ENCODE measurements at regions not wholly inside any gene's neighbourhood (a gene's known extent, or its start where the extent isn't known, plus 50 kb on each side); places are given as distances from the start of the nearest gene placed in this dataset.

DNA sequence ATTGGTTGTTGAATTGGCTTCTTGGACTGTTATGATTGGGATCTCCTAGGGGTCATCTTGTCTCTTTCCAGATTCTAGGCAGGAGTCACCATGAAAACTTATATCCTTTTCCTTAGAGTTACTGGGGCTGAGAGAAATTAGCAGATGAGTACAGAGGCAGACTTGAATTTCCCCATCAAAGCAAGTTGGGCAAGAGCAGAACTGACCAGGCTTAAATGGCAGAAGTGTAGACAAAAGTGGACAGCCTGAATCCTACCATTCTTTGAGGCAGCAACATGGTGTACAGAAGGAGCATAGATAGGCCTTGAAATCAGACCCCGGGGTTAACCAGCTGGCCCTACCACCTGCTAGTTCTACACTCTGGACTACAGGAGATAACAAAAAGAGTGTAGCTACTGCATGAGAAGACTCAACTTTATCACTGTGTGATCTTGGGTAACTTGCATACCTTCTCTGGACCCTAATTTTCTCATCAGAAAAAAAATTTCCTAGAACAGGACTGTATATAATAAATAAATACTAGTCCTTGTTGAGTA, 427.4 kb upstream of the CADM1 start:
- no peak for DNase-seq

DNA sequence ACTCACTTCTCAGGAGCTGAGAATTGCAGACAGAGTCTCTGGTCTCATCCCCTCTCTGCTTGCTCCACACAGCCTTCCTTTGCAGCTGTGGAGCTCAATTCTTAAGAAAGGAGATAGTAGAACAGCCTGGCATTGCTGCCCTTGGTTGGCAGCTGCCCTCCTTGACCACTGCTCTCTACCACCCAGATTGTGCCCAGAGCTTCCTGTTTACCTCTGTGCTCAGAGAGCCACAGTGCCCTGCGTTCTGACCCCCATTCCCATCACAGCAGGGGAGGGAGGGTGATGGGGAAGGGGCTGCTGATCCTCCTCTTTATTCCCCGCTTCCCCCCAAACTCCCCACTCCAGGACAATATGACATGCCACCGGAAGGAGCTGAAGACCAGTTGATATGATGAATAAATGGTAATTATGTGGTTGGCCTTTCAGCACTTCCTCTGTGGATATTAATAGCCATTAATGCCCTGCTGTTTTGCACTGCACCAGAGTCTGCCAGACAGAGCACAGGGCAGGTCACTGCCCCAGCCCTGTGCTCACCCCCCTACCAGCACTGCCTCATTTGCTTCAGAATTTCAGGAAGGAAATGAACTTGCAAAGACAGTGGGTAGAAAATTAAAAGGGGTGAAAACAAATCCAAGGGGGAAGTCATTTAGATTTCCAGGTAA, 426.8 kb upstream of the CADM1 start:
- DNase-seq = no peak

DNA sequence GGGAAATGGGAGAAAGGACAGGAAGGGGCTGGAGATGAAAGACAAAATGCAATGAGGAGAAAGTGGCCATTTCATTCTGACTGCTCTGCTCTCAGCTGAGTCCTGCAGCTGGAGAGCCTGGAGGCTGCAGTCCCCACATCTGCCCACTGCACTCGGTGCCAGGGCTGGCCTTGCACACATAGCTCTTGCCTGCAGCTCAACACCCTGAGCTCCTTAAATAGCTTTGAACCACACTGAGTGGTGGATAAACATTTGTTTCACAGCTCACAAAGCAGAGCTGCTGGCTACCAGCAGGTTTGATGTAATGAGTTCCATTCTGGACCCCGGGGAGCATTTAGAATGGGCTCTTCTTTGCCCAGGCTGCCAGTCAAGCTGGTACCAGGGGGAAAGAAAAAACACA, 426.1 kb upstream of the CADM1 start:
- DNase-seq = no peak

DNA sequence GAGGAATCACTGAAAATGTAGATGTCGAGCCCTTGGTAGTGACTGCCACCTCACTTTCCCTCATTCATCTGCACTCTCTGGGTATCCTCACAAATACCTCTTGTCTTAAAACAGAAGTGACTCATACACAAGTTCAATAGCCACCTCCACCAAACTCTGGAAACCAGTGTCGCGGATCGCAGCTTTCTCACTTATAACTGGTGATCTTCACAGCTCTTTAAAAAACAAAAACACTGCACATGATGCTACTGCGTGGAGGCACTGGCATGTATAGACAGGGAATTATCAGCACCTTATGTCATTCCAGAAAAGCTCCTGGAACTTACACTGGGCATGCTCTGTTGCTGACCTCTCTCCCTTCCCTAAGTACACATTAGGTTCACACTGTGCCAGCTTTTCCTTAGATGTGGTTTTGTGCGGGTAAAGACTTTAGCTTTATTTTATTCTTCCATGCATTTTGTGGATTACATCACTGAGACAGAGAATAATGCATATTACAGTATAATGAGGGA, 425.5 kb upstream of the CADM1 start:
- no peak for DNase-seq

DNA sequence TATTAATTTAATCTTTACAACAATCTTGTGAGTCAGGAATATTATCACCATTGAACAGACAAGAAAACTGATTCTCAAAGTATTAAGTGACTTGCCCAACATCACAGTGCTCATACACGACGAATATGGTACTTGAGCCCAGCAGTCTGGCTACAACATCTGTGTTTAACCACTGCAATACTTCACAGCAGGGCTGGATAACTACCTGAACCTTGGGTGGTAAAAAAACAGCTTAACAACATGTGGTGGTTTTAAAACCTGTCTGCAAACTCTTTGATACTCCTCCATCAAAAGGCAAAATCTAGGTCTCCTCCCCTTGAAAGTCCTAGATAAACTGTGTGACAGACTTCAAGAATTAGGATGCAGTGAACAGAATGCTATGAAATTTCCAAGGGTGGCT, 424.6 kb upstream of the CADM1 start:
- DNase-seq = no peak

DNA sequence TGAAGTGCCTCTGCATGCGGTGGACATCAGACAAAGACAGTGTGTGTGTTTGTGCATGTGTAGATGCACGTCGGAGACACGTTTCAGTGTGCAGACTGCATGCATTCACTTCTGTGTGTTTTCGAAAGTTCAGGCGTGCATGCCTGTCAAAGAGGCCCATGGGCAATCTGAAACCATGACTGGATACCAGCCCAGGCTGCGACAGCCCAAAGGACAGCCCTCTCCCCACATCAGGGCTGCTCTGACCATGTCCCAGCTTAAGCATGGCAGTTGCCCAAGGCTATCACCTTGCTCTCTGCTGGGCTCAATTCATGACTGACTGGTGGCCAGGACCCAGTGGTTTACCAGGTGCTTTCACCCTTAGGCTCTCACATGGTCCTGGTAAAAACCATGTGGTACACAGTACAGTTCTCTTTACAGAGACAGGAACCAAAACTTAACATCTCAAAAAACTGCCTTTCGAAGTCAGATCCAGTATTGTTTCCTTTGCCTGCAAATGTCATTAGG, 423.7 kb upstream of the CADM1 start:
- DNase-seq = no peak

DNA sequence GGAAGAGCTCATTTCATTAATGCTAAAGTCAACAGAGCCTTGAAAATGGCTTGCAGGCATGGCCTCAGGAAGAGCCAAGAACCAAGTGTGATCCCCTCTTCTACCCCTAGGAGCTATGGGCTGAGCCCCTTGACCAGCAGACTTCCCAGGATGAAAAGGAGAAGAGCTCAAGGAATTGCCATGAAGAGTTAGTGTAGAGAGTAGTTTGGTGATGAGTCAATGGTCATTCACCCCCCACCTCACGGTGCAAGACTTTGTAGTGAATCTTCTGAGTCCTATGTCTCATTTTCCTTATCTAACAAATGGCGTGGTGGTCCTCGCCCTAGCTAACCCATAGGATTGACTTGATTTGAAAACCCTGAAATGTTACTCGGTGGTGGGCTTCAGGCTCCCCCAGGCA, 422.4 kb upstream of the CADM1 start:
- DNase-seq = no peak

DNA sequence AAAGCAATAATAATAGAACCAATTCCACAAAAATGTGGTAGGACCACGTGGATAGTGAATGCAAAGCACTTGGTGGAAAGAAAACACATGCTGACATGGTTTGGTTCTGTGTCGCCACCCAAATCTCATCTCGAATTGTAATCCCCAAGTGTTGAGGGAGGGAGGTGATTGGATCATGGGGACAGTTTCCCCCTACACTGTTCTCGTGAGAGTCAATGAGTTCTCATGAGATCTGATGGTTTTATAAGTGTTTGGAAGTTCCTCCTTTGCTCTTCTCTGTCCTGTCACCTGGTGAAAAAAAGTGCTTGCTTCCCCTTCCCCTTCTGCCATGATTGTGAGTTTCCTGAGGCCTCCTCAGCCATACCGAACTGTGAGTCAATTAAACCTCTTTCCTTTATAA, 421.9 kb upstream of the CADM1 start:
- no peak for DNase-seq

DNA sequence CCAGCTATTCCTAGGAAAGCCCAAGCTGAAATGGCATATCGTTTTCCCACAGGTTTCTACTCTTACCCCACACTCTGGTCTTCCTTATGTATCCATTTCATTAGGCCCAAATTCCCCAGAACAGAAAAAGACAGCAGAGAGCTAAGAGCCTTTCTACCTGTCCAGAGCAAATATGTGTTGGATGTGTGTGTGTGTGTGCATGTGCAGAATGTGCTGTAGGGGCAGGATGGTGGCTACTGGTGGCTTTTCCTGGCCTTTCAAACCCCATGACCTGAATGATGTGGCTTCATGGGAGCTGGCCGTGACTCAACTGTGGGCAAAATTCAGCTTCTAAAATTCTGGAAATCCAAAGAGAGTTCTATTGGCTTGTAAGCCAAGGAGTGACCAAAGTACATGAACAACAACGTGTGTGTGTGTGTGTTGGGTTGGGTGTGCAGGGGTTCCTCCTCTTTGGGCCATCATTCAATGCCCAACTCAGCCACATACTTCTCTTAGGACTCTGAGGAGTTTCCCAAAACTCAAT, 421.4 kb upstream of the CADM1 start:
- DNase-seq = no peak

DNA sequence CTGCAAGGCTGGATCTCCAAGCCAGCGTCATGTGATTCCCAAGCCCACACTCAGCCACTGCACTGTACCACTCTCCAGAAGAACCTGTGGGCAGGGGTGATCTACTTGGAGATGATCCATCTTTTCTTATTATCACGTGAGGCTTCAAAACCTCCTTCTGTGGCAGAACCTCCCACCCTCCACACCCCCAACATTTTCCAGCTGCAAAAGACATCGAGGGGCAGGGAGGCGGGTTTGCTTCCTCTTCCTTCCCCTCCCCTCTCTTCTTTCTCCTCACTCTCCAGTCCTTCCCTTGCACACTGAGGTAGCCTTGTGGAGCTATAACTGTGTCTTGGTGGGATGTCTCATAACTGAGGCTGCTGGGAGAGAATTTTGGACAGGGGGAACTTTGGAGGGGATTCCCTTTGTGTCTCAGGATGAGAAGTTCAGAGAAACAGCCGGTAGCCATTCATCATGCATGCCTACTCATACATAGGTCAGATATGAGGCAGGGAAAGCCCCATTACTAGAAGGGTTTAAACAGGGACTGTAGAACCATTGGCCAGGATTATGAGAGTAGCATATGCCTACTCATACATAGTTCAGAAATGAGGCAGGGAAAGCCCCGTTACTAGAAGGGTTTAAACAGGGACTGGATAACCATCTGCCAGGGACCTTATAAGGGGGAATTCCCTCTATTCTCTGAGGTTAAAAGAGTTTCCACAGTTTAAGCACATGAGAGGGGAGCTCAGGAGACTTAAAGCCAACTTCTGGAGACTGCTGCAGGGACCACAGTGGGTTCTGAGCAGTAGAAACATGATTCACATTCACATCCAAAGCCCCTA, 420.7 kb upstream of the CADM1 start:
- no peak for DNase-seq

DNA sequence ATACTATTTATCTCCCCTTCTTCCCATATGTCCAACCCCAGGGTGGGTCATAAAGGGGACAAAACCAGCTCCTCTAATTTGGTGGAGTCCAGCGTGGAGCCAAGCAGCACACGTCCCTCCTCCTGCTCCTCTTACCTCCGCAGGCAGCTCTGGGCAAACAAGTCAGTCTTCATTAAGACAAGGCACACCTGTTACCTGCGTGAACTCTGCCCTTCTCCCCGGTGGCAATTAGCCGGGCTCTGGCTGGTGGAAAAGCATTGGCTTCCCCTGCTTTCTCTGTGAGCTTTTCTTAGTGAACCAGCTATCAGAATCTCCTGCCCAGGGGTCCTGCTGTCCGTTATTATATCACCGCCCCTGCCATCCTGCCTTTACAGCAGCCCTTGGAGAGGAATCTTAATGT, 418.7 kb upstream of the CADM1 start:
- DNase-seq = no peak

DNA sequence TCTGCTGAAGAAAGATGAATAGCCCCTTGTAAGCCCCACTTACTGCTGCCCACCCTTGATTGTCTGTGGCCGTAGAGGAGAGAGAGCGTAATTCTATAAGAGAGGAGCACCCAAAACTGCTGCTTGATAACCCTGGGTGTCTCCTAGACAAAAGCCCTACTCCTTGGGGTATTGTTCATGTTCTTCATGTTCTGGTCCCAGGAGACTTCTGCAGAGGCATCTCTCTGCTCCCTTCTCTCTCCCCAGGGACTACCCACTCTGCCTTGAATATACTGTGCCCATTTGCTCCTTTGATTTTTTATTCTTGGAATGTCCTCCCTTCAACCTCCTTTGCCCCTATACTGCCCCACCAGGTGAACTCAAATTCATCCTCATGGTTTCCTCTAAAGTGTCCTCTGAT, 417.8 kb upstream of the CADM1 start:
- no peak for DNase-seq

DNA sequence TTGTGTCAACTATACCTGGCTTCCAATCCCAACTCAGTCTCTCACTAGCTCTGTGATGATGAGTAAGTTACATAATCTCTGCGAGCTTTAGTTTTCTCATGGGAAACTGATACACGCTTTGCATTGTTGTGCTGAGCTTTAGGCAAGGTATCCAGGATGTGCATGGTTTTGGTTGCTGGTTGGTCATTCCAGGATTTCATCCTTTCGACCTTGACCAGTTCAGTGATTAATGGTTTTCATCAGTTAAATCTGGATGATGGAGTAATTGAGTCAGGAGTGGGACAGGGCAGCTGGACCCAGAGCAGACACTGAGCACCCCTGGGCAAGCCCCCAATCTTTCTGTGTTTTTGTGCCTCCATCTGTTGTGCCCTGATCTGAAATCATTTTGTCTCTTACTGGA, 417.3 kb upstream of the CADM1 start:
- no peak for DNase-seq

DNA sequence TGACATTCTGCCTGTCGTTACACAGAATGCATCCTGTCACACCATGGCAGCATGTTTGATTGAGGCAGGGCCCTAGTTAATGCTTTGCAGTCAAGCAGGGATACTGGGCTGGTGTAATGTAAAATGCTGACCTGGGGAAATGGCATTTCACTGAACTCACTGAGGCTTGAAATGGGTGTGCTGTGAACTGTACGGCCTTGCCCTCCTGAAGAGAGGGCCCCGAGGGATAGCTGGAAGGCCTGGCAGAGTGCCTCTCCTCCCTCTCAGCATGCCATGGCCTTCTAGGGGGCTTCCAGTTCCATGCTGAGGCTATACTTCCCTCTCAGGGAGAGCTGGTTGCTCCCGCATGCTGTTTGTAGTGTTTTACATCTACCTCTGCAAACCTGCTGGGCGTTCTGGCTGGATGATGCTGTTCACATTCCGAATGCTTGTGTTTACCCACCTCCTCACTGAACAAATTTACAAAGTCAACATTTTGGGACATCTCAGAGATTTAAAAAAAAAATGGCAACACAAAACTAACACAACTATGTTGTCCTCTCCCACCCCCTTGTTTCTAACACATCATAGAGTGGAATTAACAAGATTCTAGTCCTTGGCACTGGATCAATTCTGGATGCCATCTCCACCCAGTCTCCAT, 416.7 kb upstream of the CADM1 start:
- no peak for DNase-seq

DNA sequence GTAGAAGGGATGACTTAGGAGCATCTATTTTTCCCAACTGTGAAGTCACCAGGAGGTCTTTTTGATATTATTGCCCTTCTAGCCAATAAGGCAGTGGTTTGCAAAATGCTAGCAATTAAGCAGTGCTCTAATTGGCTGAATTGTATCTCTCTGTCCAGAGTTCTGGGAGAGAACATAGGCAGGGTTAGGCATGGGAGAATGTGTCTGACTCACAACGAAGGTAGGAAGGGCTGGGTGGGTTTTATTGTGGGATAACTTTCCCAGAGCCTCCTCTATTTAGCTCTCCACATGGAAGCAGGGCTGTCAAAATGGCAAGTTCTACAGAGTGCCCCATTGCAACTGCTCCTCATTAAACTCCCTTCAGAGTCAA, 415.9 kb upstream of the CADM1 start:
- DNase-seq = no peak

DNA sequence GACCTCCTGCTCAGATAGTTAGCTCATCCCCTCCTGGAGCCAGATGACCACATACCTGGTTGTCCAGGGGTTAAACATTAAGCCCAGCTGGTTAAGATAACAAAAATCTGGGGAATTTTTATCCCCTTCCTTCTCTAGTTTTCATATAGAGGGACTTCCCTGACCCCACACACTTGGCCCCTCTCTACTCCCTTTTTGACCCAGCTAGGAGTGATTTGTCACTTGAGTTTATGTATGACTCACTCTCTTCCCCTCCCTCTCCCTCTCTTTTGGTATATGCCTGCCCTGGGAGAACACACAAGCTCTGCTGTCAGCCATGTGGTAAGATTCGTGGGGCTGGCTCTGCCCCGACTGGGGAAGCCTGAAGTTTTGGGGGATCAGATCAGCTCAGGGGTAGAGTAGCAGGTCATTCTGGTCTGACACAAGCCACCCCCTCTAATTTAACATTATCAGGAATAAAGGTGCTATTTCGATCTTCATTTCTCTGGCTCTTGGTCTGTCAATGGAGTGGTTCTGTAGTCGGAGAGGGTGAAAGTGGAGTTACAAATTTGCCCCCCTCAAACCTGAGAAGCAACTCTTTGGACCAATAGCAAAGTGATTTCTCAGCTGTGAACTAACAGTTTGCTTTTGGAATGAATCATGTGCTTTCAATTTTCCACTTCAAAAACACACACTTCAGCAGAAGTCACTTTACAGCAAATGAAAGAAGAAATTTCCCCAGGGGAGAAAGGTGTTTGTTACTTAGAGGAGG, 415.3 kb upstream of the CADM1 start:
- no peak for DNase-seq

DNA sequence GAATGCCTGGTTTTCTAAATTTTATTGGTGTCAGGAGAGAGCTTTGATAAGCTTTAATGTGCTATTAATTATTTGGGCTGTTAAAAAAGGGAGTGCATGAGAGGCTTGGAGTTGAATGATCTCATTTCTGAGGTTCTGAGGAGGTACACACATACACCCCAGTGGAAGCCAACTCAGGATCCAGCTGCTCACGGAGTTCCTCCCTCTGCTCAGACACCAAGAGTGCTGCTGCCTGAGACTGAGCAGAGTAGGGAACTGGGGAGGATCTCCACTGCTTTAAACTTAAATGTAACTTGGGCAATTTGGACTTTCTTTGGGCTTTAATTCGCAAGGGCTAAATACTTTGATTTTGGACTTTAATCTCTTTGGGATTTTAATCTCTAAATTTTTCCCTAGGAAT, 414.4 kb upstream of the CADM1 start:
- no peak for DNase-seq

DNA sequence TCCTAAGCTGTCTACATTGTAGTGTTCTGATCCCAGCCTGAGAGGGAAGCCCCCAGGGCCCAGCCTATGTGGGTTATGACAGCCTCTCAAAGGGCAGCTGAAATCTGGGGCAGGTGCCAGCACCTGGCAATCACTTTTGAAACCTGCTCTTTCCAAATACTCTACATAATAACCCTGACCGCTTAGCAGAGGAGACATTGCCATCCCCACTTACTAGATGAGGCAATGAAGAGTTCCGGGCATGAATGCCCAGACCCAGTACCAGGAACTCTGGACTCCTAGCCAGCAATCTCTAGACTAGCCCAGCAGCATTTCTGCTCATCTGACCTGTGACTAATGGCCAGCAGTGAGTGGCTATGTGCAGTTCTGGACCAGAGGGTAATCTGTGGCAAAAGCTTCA, 412.4 kb upstream of the CADM1 start:
- DNase-seq = no peak

DNA sequence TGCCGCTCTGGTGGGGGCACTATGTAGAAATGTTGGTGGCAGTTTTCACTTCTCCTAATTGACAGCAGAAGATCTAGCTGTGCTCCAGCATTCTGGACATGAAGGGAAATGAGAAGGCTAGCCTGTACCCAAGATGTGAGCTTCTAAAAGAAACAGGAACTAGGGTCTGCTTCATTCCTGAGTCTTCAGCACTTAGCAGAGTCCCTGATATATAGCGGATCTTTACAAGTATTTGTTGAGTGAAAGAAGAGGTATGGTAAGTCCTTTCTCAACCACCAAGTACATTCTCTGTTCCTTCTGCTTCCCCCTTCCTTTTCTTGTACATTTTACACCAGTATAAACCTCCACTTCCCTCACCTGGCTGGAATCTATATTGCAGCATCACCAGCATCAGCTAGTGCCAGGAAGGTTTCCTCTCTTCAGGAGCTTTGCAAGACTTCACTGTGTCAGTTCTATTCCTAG, 408.3 kb upstream of the CADM1 start:
- no peak for DNase-seq

DNA sequence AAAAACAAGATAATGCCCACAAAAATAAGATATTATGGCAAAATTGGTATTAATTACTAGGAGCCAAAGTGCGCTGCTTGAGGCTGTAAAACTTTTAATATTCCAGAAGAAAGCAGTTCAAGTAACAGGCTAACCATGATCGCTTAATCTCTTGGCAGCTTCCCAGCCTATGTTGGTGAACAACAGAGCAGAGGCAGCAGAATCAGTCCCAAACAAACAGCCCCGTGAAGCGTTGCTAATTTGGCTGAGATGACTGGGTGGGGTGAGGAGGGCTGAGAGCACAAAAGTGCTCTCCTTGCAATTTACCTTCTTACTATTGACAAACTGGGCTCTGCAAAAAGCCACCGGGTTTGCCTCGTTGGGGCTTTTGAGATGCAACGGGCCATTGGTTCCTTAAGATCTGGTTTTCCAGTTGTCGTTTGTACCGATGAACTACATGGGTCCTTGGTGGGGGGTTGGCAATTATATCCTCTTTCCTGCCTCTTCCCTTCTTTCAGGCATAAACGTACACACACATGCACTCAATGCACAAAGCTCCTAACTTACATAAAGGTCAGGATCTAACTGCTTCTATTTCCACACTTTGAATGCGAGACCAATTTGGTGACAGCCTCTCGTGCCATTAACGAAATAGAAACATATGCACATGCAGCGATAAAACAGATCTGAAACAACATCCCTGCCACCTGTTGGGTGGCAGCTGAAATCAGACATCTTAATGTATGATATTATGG, 407.6 kb upstream of the CADM1 start:
- no peak for DNase-seq

DNA sequence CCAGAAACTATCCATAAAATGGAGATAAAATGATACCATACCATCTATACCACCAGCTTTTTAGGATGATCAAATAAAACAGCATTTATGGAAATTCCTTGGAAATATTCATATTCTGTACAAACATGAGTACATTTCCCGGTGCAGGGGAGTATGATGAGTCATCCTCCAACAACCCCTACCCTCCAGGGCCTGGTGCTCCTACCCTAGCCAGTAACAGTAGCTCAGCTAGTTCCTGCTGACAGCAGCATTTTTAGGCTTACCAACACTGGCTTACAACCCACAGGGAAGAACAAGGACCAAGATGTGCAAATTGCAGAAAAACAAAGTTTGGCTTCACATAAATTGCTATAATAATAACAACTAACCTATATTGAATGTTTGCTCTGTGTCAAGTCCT, 406.2 kb upstream of the CADM1 start:
- DNase-seq = no peak

DNA sequence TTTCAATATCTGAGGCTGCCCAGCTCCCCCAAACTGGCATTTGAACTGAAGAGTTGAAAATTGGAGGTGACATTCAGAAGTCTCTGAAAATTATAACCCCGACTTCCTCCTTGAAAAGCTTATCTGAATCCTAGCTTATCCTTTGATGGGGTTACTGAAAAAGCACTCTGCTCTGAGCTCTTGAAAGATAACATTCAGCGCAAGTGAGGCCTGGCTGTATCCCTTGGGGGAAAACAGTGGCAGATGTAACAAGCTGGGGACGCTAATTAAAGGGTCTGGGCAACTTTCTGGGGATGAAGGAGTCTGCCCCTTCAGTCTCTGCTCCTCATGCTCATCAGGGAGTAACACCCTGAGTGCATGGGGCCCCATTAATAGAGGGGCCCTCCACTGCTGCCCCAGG, 402.0 kb upstream of the CADM1 start:
- no peak for DNase-seq

Measured in HCEC 1CT (cell line).